ENCODE measurements at regions not wholly inside any gene's neighbourhood (a gene's known extent, or its start where the extent isn't known, plus 50 kb on each side); places are given as distances from the start of the nearest gene placed in this dataset.

GRCh38 chr1:244971552-244972216 is 107.3 kb upstream of the HNRNPU start:
- CTCF ChIA-PET: interaction anchor here (0.7 to 5.5 kb wide), 3 partner anchors 71 to 108 kb away, joined by 3 to 20 read pairs (median 6); no protein-coding TSS in a partner anchor
- peak overlapping the region; percentile 100 for H3K27ac ChIP-seq
- TF ChIP-seq CTCF (conservative IDR thresholded peaks at IDR 0.05; ENCODE audit: low read depth): no peak
- DNase-seq (ENCODE audit: low spot score): no peak
- POLR2A ChIA-PET (ENCODE audit: low non-redundant PET): no interaction called here

- ChIA-PET POLR2A (ENCODE audit: low non-redundant PET) (no interaction called here), CTCF (interaction anchor here (0.6 to 5.5 kb wide), 4 partner anchors 53 to 107 kb away, joined by 3 to 20 read pairs (median 6); no protein-coding TSS in a partner anchor)
- TF ChIP-seq CTCF (conservative IDR thresholded peaks at IDR 0.05; ENCODE audit: low read depth): peak; percentile 69
- H3K27ac ChIP-seq: peak overlapping the region; percentile 100
- peak; percentile 75 for DNase-seq (ENCODE audit: low spot score)
These were observed 106.6 kb upstream of the HNRNPU start for GRCh38 chr1:244970744-244971551.

- peak overlapping the region; percentile 100 for H3K27ac ChIP-seq
- peak; percentile 36 for DNase-seq (ENCODE audit: low spot score)
- ChIA-PET POLR2A (ENCODE audit: low non-redundant PET) (no interaction called here), CTCF (interaction anchor here (0.6 to 5.5 kb wide), 2 partner anchors 53 to 72 kb away, joined by 5 to 20 read pairs; no protein-coding TSS in a partner anchor)
- no peak for TF ChIP-seq CTCF (conservative IDR thresholded peaks at IDR 0.05; ENCODE audit: low read depth)
These were observed 105.9 kb upstream of the HNRNPU start for GRCh38 chr1:244970236-244970743.

- DNase-seq (ENCODE audit: low spot score): peak; percentile 30
- H3K27ac ChIP-seq: peak overlapping the region; percentile 100
- CTCF ChIA-PET: interaction anchor here (5.5 kb wide), 1 partner anchor 73 kb away, joined by 20 read pairs; no protein-coding TSS in a partner anchor
- POLR2A ChIA-PET (ENCODE audit: low non-redundant PET): interaction anchor here (0.6 to 1.0 kb wide), 4 partner anchors 67 to 223 kb away, joined by 3 to 6 read pairs (median 4); partner anchors contain the start of gene HNRNPU
- TF ChIP-seq CTCF (conservative IDR thresholded peaks at IDR 0.05; ENCODE audit: low read depth): no peak
These were observed 105.3 kb upstream of the HNRNPU start for GRCh38 chr1:244969355-244970235.

GRCh38 chr1:244968881-244969280 is 104.5 kb upstream of the HNRNPU start:
- CTCF ChIA-PET: interaction anchor here (5.5 kb wide), 1 partner anchor 74 kb away, joined by 20 read pairs; no protein-coding TSS in a partner anchor
- TF ChIP-seq CTCF (conservative IDR thresholded peaks at IDR 0.05; ENCODE audit: low read depth): no peak
- H3K27ac ChIP-seq: peak overlapping the region; percentile 64
- POLR2A ChIA-PET (ENCODE audit: low non-redundant PET): interaction anchor here (0.6 to 1.0 kb wide), 4 partner anchors 67 to 222 kb away, joined by 3 to 6 read pairs (median 4); partner anchors contain the start of gene HNRNPU
- no peak for DNase-seq (ENCODE audit: low spot score)

Measured in RWPE1 (cell line).